Caco-2 (cell line): ENCODE measurements at regions not wholly inside any gene's neighbourhood (a gene's known extent, or its start where the extent isn't known, plus 50 kb on each side); places are given as distances from the start of the nearest gene placed in this dataset.

Experiments used
- BruUV-seq: library from RNA; stranded (reverse); fragments of 400-500 nt; replicated peaks from 2 replicates; lab custom pipeline; 2021; lab: Mats Ljungman, UMichigan
- CTCF ChIA-PET: fragments of 300-600 bp; sonication (Branson Sonifier 250); formaldehyde crosslinking; loops from one replicate; lab custom pipeline; 2022; ENCODE audit warnings: antibody characterized with exemption; lab: Charles Lee
- POLR2A ChIA-PET: fragments of 300-600 bp; sonication (Branson Sonifier 250); formaldehyde crosslinking; loops from one replicate; lab custom pipeline; 2022; ENCODE audit warnings: antibody characterized with exemption; lab: Charles Lee
- DNase-seq, 2 experiments: peaks; one replicate each; pipeline versions ENCODE4 v3.0.0 to v3.0.0-alpha.2; 2020 to 2022
- H3K27me3 ChIP-seq: replicated peaks from 2 replicates; pipeline ENCODE4 v1.6.0; 2011; ENCODE audit warnings: low read length; ENCODE audit not compliant: control insufficient read depth, insufficient read depth
- H3K36me3 ChIP-seq: 2 replicates; pipeline ENCODE4 v1.5.1; 2011; ENCODE audit warnings: low read length; ENCODE audit not compliant: control insufficient read depth, insufficient read depth
- H3K4me1 ChIP-seq: fragments of 250-450 bp; sonication (Bioruptor Pico); 2 replicates; pipeline ENCODE4 v1.5.1; 2020; ENCODE audit warnings: mild to moderate bottlenecking
- H3K4me3 ChIP-seq: 2 replicates; pipeline ENCODE4 v1.5.1; 2011; ENCODE audit warnings: low read depth, mild to moderate bottlenecking, control low read depth, low read length
- H3K9me3 ChIP-seq: fragments of 250-450 bp; sonication (Bioruptor Pico); 2 replicates; pipeline ENCODE4 v1.5.1; 2020; ENCODE audit warnings: mild to moderate bottlenecking, moderate library complexity
- H3K27ac Mint-ChIP-seq: one replicate; pipeline ENCODE4 v1.8.0; 2022; ENCODE audit warnings: mixed read lengths; ENCODE audit not compliant: unreplicated experiment
- H3K27me3 Mint-ChIP-seq: one replicate; pipeline ENCODE4 v1.8.0; 2022; ENCODE audit warnings: mixed read lengths; ENCODE audit not compliant: insufficient read depth, unreplicated experiment
- H3K36me3 Mint-ChIP-seq: one replicate; pipeline ENCODE4 v1.8.0; 2022; ENCODE audit warnings: mild to moderate bottlenecking, mixed read lengths; ENCODE audit not compliant: insufficient read depth, unreplicated experiment
- H3K4me1 Mint-ChIP-seq: one replicate; pipeline ENCODE4 v1.8.0; 2022; ENCODE audit warnings: low read depth, mixed read lengths; ENCODE audit not compliant: unreplicated experiment
- H3K4me3 Mint-ChIP-seq: one replicate; pipeline ENCODE4 v1.8.0; 2022; ENCODE audit warnings: mild to moderate bottlenecking, moderate library complexity, mixed read lengths; ENCODE audit not compliant: unreplicated experiment
- H3K9me3 Mint-ChIP-seq: one replicate; pipeline ENCODE4 v1.8.0; 2022; ENCODE audit warnings: mixed read lengths; ENCODE audit not compliant: unreplicated experiment
- intact Hi-C: fragments of 100-400 bp; cut with micrococcal nuclease; formaldehyde crosslinking; loops from one replicate; pipeline ENCODE4 v1.10.0; 2022; ENCODE audit not compliant: unreplicated experiment
- TF ChIP-seq, protein P1 (sequence below), 2 experiments: fragments of 200-600 bp in 1 of 2; IDR thresholded peaks; 1 replicate in 1 of 2; 2 replicates in 1 of 2; pipeline versions ENCODE4 v1.5.1 to v1.8.0; 2011 to 2022; ENCODE audit warnings: antibody characterized with exemption in 1 of 2, control low read depth in 1 of 2, inconsistent platforms in 1 of 2, low read depth in 1 of 2, low read length in 1 of 2, mild to moderate bottlenecking in 1 of 2, moderate library complexity in 1 of 2; ENCODE audit not compliant: insufficient read depth in 1 of 2, severe bottlenecking in 1 of 2, unreplicated experiment in 1 of 2

DNA sequence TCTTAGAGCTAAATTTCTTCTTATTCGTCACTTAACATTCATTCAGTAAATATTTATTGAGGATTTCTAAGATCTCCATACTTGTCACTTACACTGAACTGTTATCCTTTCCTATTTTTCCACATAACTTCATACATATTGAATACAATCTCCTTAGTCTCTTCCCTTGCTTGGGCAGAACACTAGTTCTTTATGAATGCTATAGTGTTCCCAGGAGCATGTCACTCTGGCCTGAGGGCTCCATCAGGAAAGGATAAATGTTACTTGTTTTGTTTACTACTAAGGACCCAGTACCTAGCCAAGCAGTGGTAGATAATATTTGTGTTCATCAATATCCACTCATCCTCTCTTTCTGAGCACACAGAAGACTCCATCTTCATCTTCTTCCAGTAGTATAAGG is 544.7 kb downstream of the ZEB2 start:
- no TSS peak for BruUV-seq
- Mint-ChIP-seq H3K27ac (no peak overlapping the region), H3K4me1 (no peaks in the 10 kb centered on the region), H3K4me3 (no peak overlapping the region), H3K9me3 (no peaks in the 10 kb centered on the region), H3K36me3 (no peaks in the 10 kb centered on the region), H3K27me3 (peaks cover 2% of the 10 kb centered on the region)
- POLR2A ChIA-PET = no interaction called here
- Histone ChIP-seq H3K36me3 (no peaks in the 10 kb centered on the region), H3K4me1 (no peaks in the 10 kb centered on the region), H3K4me3 (no peak overlapping the region), H3K9me3 (no peaks in the 10 kb centered on the region), H3K27me3 (no peaks in the 10 kb centered on the region)
- CTCF ChIA-PET = no interaction called here
- DNase-seq = no peak
- TF ChIP-seq, protein P1, sequence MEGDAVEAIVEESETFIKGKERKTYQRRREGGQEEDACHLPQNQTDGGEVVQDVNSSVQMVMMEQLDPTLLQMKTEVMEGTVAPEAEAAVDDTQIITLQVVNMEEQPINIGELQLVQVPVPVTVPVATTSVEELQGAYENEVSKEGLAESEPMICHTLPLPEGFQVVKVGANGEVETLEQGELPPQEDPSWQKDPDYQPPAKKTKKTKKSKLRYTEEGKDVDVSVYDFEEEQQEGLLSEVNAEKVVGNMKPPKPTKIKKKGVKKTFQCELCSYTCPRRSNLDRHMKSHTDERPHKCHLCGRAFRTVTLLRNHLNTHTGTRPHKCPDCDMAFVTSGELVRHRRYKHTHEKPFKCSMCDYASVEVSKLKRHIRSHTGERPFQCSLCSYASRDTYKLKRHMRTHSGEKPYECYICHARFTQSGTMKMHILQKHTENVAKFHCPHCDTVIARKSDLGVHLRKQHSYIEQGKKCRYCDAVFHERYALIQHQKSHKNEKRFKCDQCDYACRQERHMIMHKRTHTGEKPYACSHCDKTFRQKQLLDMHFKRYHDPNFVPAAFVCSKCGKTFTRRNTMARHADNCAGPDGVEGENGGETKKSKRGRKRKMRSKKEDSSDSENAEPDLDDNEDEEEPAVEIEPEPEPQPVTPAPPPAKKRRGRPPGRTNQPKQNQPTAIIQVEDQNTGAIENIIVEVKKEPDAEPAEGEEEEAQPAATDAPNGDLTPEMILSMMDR (IDR thresholded peaks at IDR 0.05; ENCODE audit: insufficient read depth in 1 of 2, low read depth in 1 of 2, low read length in 1 of 2, severe bottlenecking in 1 of 2, unreplicated experiment in 1 of 2) = no peak
- intact Hi-C loops = no loop called here

- DNase-seq = no peak
- H3K4me1 Mint-ChIP-seq = no peaks in the 10 kb centered on the region
- H3K27ac Mint-ChIP-seq = no peak overlapping the region
- H3K9me3 ChIP-seq = no peaks in the 10 kb centered on the region
- no peaks in the 10 kb centered on the region for H3K9me3 Mint-ChIP-seq
- H3K4me1 ChIP-seq = no peaks in the 10 kb centered on the region
- no peak overlapping the region for H3K4me3 ChIP-seq
- ChIA-PET CTCF (no interaction called here), POLR2A (no interaction called here)
- no TSS peak for BruUV-seq
- H3K36me3 Mint-ChIP-seq = no peaks in the 10 kb centered on the region
- H3K36me3 ChIP-seq = no peaks in the 10 kb centered on the region
- H3K4me3 Mint-ChIP-seq = no peak overlapping the region
- intact Hi-C loops = no loop called here
- no peaks in the 10 kb centered on the region for H3K27me3 ChIP-seq
- TF ChIP-seq, protein P1 (IDR thresholded peaks at IDR 0.05; ENCODE audit: insufficient read depth in 1 of 2, low read depth in 1 of 2, low read length in 1 of 2, severe bottlenecking in 1 of 2, unreplicated experiment in 1 of 2) = no peak
- H3K27me3 Mint-ChIP-seq = peaks cover 2% of the 10 kb centered on the region
These were observed 545.7 kb downstream of the ZEB2 start for GRCh38 chr2:143974262-143974661.

- H3K9me3 ChIP-seq = no peaks in the 10 kb centered on the region
- TF ChIP-seq, protein P1 (IDR thresholded peaks at IDR 0.05; ENCODE audit: insufficient read depth in 1 of 2, low read depth in 1 of 2, low read length in 1 of 2, severe bottlenecking in 1 of 2, unreplicated experiment in 1 of 2) = no peak
- H3K4me1 ChIP-seq = no peaks in the 10 kb centered on the region
- no peaks in the 10 kb centered on the region for H3K27me3 ChIP-seq
- intact Hi-C loops = no loop called here
- POLR2A ChIA-PET = no interaction called here
- no peaks in the 10 kb centered on the region for H3K27me3 Mint-ChIP-seq
- no peaks in the 10 kb centered on the region for H3K9me3 Mint-ChIP-seq
- H3K4me3 Mint-ChIP-seq = no peak overlapping the region
- H3K36me3 Mint-ChIP-seq = no peaks in the 10 kb centered on the region
- H3K27ac Mint-ChIP-seq = no peak overlapping the region
- H3K4me1 Mint-ChIP-seq = no peaks in the 10 kb centered on the region
- H3K36me3 ChIP-seq = no peaks in the 10 kb centered on the region
- DNase-seq = no peak
- CTCF ChIA-PET = no interaction called here
- no peak overlapping the region for H3K4me3 ChIP-seq
- no TSS peak for BruUV-seq
These were observed 551.1 kb downstream of the ZEB2 start for GRCh38 chr2:143968860-143969259.
